Tibial nerve (tissue), 4 donors: ENCODE measurements at regions not wholly inside any gene's neighbourhood (a gene's known extent, or its start where the extent isn't known, plus 50 kb on each side); places are given as distances from the start of the nearest gene placed in this dataset.

Experiments
- DNase-seq, 2 donors: peaks; one replicate each; pipeline ENCODE4 v3.0.0-alpha.2; 2019; ENCODE audit warnings: low spot score in 2 of 2
- H3K27ac ChIP-seq, 4 donors: fragments of 200-600 bp; sonication (generic) in 3 of 4; one replicate each; pipeline ENCODE4 v1.5.1; 2017 to 2019; ENCODE audit warnings: mild to moderate bottlenecking in 1 of 4
- H3K27me3 ChIP-seq, 2 donors: fragments of 200-600 bp; sonication (generic) in 1 of 2; one replicate each; pipeline versions ENCODE4 v1.5.1 to v1.6.0; 2017 to 2019
- H3K36me3 ChIP-seq, 3 donors: fragments of 200-600 bp; sonication (generic); one replicate each; pipeline ENCODE4 v1.5.1; 2018 to 2019
- H3K4me1 ChIP-seq, 4 donors: fragments of 200-600 bp; sonication (generic) in 3 of 4; one replicate each; pipeline ENCODE4 v1.5.1; 2017 to 2019
- H3K4me3 ChIP-seq, 4 donors: fragments of 200-600 bp; sonication (generic) in 3 of 4; one replicate each; pipeline ENCODE4 v1.5.1; 2017 to 2019; ENCODE audit warnings: mild to moderate bottlenecking in 1 of 4, moderate library complexity in 1 of 4
- H3K9me3 ChIP-seq, 4 donors: fragments of 200-600 bp; sonication (generic) in 3 of 4; one replicate each; pipeline ENCODE4 v1.5.1; 2017 to 2019
- CTCF ChIP-seq, 5 experiments: fragments of 200-600 bp in 3 of 5; fragments of 450-650 bp in 2 of 5; sonication (generic) in 3 of 5; IDR thresholded peaks; one replicate each; pipeline ENCODE4 v1.5.1; 2016 to 2019; ENCODE audit warnings: antibody characterized with exemption in 5 of 5, mild to moderate bottlenecking in 3 of 5, moderate library complexity in 2 of 5
- EP300 ChIP-seq, 2 donors: sonication (generic); formaldehyde crosslinking; IDR thresholded peaks; one replicate each; pipeline ENCODE4 v1.6.1; 2017; ENCODE audit warnings: antibody characterized with exemption in 2 of 2, mild to moderate bottlenecking in 1 of 2
- POLR2A ChIP-seq, 2 donors: fragments of 450-650 bp; IDR thresholded peaks; one replicate each; pipeline ENCODE4 v1.6.1; 2017; ENCODE audit warnings: antibody characterized with exemption in 2 of 2, mild to moderate bottlenecking in 2 of 2, moderate library complexity in 2 of 2
- WGBS, 2 donors: methylation state at CpG; one replicate each; pipeline ENCODE4 v1.1.5; 2018; 5-methylcytosine and 5-hydroxymethylcytosine counted together

GRCh38 chr4:1533501-1534064, 127.3 kb upstream of the NKX1-1 start:
- Histone ChIP-seq H3K4me1 (peaks cover 0 to 7% (median 0%) of the 10 kb centered on the region in 4 donors), H3K27ac (no peak overlapping the region), H3K9me3 (peaks cover 0 to under 1% (median 0%) of the 10 kb centered on the region in 4 donors), H3K36me3 (no peaks in the 10 kb centered on the region), H3K4me3 (no peak overlapping the region), H3K27me3 (peaks cover 0 to 40% of the 10 kb centered on the region in 2 donors)
- TF ChIP-seq POLR2A (IDR thresholded peaks at IDR 0.05) = no peak
- no peak for TF ChIP-seq CTCF (IDR thresholded peaks at IDR 0.05)
- TF ChIP-seq EP300 (IDR thresholded peaks at IDR 0.05) = no peak
- 24% methylated on average over 27 to 36 of the region's 36 CpGs for WGBS, 2 donors
- DNase-seq = no peak

GRCh38 chr4:1532549-1533395, 126.5 kb upstream of the NKX1-1 start:
- Histone ChIP-seq H3K36me3 (no peaks in the 10 kb centered on the region), H3K27ac (no peak overlapping the region), H3K27me3 (peaks cover 0 to 39% of the 10 kb centered on the region in 2 donors), H3K9me3 (peaks cover 0 to 9% (median 0%) of the 10 kb centered on the region in 4 donors), H3K4me1 (peaks cover 0 to 7% (median 0%) of the 10 kb centered on the region in 4 donors), H3K4me3 (no peak overlapping the region)
- DNase-seq = no peak
- 77 to 80% methylated on average over 38 to 42 of the region's 44 CpGs for WGBS, 2 donors
- TF ChIP-seq CTCF (IDR thresholded peaks at IDR 0.05) (no peak), EP300 (IDR thresholded peaks at IDR 0.05) (no peak), POLR2A (IDR thresholded peaks at IDR 0.05) (no peak)

GRCh38 chr4:1531683-1532548, 125.7 kb upstream of the NKX1-1 start:
- DNase-seq = no peak
- TF ChIP-seq EP300 (IDR thresholded peaks at IDR 0.05) (no peak), CTCF (IDR thresholded peaks at IDR 0.05) (no peak), POLR2A (IDR thresholded peaks at IDR 0.05) (no peak)
- Histone ChIP-seq H3K9me3 (peaks cover 0 to 16% (median 0%) of the 10 kb centered on the region in 4 donors), H3K4me1 (peaks cover 0 to 7% (median 0%) of the 10 kb centered on the region in 4 donors), H3K4me3 (no peak overlapping the region), H3K27me3 (peaks cover 0 to 34% of the 10 kb centered on the region in 2 donors), H3K36me3 (no peaks in the 10 kb centered on the region), H3K27ac (no peak overlapping the region)
- 81 to 84% methylated on average over 20 to 21 of the region's 22 CpGs for WGBS, 2 donors

- peaks cover 0 to 34% of the 10 kb centered on the region in 2 donors for H3K27me3 ChIP-seq
- H3K27ac ChIP-seq = no peak overlapping the region
- H3K4me1 ChIP-seq = peaks cover 0 to 7% (median 0%) of the 10 kb centered on the region in 4 donors
- peaks cover 0 to 23% (median 0%) of the 10 kb centered on the region in 4 donors for H3K9me3 ChIP-seq
- DNase-seq = no peak
- TF ChIP-seq CTCF (IDR thresholded peaks at IDR 0.05) (no peak), EP300 (IDR thresholded peaks at IDR 0.05) (no peak), POLR2A (IDR thresholded peaks at IDR 0.05) (no peak)
- H3K36me3 ChIP-seq = no peaks in the 10 kb centered on the region
- WGBS, 2 donors = 79 to 84% methylated on average over 13 of the region's 13 CpGs
- H3K4me3 ChIP-seq = no peak overlapping the region
These were observed 124.1 kb upstream of the NKX1-1 start for GRCh38 chr4:1530356-1530755.
